K562 (cell line): ENCODE measurements at regions not wholly inside any gene's neighbourhood (a gene's known extent, or its start where the extent isn't known, plus 50 kb on each side); places are given as distances from the start of the nearest gene placed in this dataset.

Experiments used
- CREM ChIP-seq: IDR thresholded peaks from 2 replicates; pipeline ENCODE4 v1.6.1; 2014; ENCODE audit warnings: antibody characterized with exemption, low read depth
- CTCF ChIP-seq, 3 experiments: IDR thresholded peaks in 2 of 3; conservative IDR thresholded peaks in 1 of 3; 2 replicates each; pipeline ENCODE4 v1.5.1; 2011 to 2012; ENCODE audit warnings: low read length in 3 of 3, mild to moderate bottlenecking in 3 of 3, control low read depth in 2 of 3, improper control_type of control experiment in 1 of 3, inconsistent platforms in 1 of 3, low read depth in 1 of 3, mixed read lengths in 1 of 3, moderate library complexity in 1 of 3; ENCODE audit not compliant: insufficient read depth in 2 of 3
- DACH1 ChIP-seq: fragments of 450-650 bp; IDR thresholded peaks from 2 replicates; pipeline ENCODE4 v1.6.1; 2018; ENCODE audit not compliant: partially characterized antibody
- HDGF ChIP-seq: fragments of 450-650 bp; IDR thresholded peaks from 2 replicates; pipeline ENCODE4 v1.6.1; 2016
- JUND ChIP-seq, 2 experiments: IDR thresholded peaks; 2 replicates in 1 of 2; 3 replicates in 1 of 2; pipeline ENCODE4 v1.6.1; 2011; ENCODE audit warnings: borderline replicate concordance in 2 of 2, low read depth in 2 of 2, low read length in 2 of 2, improper control_type of control experiment in 1 of 2, missing biosample characterization in 1 of 2, missing genetic modification characterization in 1 of 2, missing genetic modification reagents in 1 of 2
- LARP7 ChIP-seq: fragments of 450-650 bp; IDR thresholded peaks from 2 replicates; pipeline ENCODE4 v1.6.1; 2016
- MXI1 ChIP-seq: IDR thresholded peaks from 2 replicates; pipeline ENCODE4 v1.6.1; 2011; ENCODE audit warnings: low read depth, mild to moderate bottlenecking, improper control_type of control experiment, low read length
- POLR2A ChIP-seq: fragments of 450-650 bp; conservative IDR thresholded peaks from 2 replicates; pipeline ENCODE4 v1.6.1; 2016
- RCOR1 ChIP-seq, 2 experiments: IDR thresholded peaks; 2 replicates each; pipeline ENCODE4 v1.6.1; 2012; ENCODE audit warnings: low read depth in 2 of 2, low read length in 2 of 2, borderline replicate concordance in 1 of 2, improper control_type of control experiment in 1 of 2
- USF1 ChIP-seq: sonication (generic); formaldehyde crosslinking; IDR thresholded peaks from 2 replicates; pipeline ENCODE4 v1.9.0; 2022; ENCODE audit warnings: mild to moderate bottlenecking, missing genetic modification reagents
- YY1 ChIP-seq, 3 experiments: IDR thresholded peaks; 2 replicates each; pipeline ENCODE4 v1.6.1; 2011; ENCODE audit warnings: low read length in 2 of 3, mild to moderate bottlenecking in 2 of 3, moderate library complexity in 2 of 3, borderline replicate concordance in 1 of 3, control low read depth in 1 of 3, low read depth in 1 of 3; ENCODE audit not compliant: insufficient read depth in 3 of 3, insufficient replicate concordance in 2 of 3, control insufficient read depth in 1 of 3, insufficient read length in 1 of 3; ENCODE audit errors: extremely low read depth in 1 of 3
- ZNF280B ChIP-seq: fragments of 250-450 bp; sonication (Bioruptor Pico); IDR thresholded peaks from 2 replicates; pipeline ENCODE4 v1.5.1; 2021; ENCODE audit warnings: mild to moderate bottlenecking
- ZNF778 ChIP-seq: fragments of 450-650 bp; formaldehyde crosslinking; IDR thresholded peaks from 2 replicates; pipeline ENCODE4 v1.4.0; 2020; ENCODE audit warnings: mild to moderate bottlenecking, moderate library complexity

- TF ChIP-seq CREM: no peak
- no peak for TF ChIP-seq ZNF280B (CRISPR knock-in tag)
- no peak for TF ChIP-seq MXI1
- TF ChIP-seq POLR2A: no peak
- TF ChIP-seq LARP7: no peak
- TF ChIP-seq DACH1: no peak
- TF ChIP-seq ZNF778 (CRISPR knock-in tag): no peak
- TF ChIP-seq JUND (IDR thresholded peaks at IDR 0.05; ENCODE audit: borderline replicate concordance, low read depth, low read length): no peak
- TF ChIP-seq JUND (tag; IDR thresholded peaks at IDR 0.05; ENCODE audit: borderline replicate concordance, low read depth, low read length): peak; percentile 24; the same call in 1 of the 3 replicates
- TF ChIP-seq CTCF (IDR thresholded peaks at IDR 0.05 in 2 of 3, conservative IDR thresholded peaks at IDR 0.05 in 1 of 3; ENCODE audit: insufficient read depth in 2 of 3, low read depth in 1 of 3, low read length in 3 of 3): peak; percentile 14 to 68 (median 68); a peak in 5 of 6 replicates
- TF ChIP-seq RCOR1 (IDR thresholded peaks at IDR 0.05; ENCODE audit: borderline replicate concordance in 1 of 2, low read depth in 2 of 2, low read length in 2 of 2): no peak
- TF ChIP-seq YY1 (IDR thresholded peaks at IDR 0.05; ENCODE audit: borderline replicate concordance in 1 of 3, control insufficient read depth in 1 of 3, extremely low read depth in 1 of 3, insufficient read depth in 3 of 3, insufficient read length in 1 of 3, insufficient replicate concordance in 2 of 3, low read depth in 1 of 3, low read length in 2 of 3): no peak
- no peak for TF ChIP-seq HDGF
- TF ChIP-seq USF1 (CRISPR knock-in tag): no peak
Observed at GRCh38 chr3:182710557-182711157, 82.6 kb upstream of the ATP11B start.
